A673 (cell line): ENCODE measurements at regions not wholly inside any gene's neighbourhood (a gene's known extent, or its start where the extent isn't known, plus 50 kb on each side); places are given as distances from the start of the nearest gene placed in this dataset.

ENCODE experiments used
- CTCF ChIP-seq: fragments of 300-800, 200-600 bp; sonication (generic); conservative IDR thresholded peaks from 2 replicates; pipeline ENCODE4 v1.5.1; 2017; ENCODE audit warnings: low read depth, mild to moderate bottlenecking, antibody characterized with exemption, low read length, moderate library complexity, mixed read lengths
- EZH2 ChIP-seq: fragments of 200-600 bp; sonication (generic); IDR thresholded peaks from 2 replicates; pipeline ENCODE4 v1.6.1; 2017; ENCODE audit warnings: borderline replicate concordance, low read depth, mild to moderate bottlenecking, mixed read lengths, antibody characterized with exemption, low read length; ENCODE audit not compliant: poor library complexity, severe bottlenecking

- TF ChIP-seq EZH2 (no peak), CTCF (no peak)
Observed at GRCh38 chr9:115189686-115190085, 71.7 kb upstream of the TNC start.
